Amygdala (tissue), 56 donors: ENCODE measurements at regions not wholly inside any gene's neighbourhood (a gene's known extent, or its start where the extent isn't known, plus 50 kb on each side); places are given as distances from the start of the nearest gene placed in this dataset.

ENCODE experiments used
- DNase-seq, 56 donors: peaks; one replicate each; lab custom pipeline; 2025; lab: John Stamatoyannopoulos, UW

- DNase-seq, result no peak
These were observed 347.2 kb upstream of the DCN start for GRCh38 chr12:91529829-91530228.

DNA sequence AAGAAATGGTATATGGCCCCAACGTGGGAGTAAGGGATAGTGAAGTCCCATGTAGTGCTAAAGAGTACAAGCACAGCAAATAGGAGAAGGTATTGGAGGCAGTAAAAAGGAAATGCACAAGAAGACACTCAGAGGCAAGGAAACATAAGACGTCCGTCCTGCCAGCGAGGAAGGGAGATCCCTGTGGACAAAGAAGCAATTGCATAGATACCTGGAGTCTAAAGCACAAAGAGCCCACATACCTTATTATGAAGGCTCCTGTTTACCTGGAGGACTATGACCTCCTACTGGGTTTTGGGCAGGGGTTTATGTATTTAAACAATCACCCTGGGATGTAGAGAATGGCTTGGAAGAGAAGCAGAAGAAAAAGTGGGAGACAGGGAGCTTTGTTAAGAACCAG, 341.2 kb upstream of the DCN start:
- DNase-seq, result no peak

DNA sequence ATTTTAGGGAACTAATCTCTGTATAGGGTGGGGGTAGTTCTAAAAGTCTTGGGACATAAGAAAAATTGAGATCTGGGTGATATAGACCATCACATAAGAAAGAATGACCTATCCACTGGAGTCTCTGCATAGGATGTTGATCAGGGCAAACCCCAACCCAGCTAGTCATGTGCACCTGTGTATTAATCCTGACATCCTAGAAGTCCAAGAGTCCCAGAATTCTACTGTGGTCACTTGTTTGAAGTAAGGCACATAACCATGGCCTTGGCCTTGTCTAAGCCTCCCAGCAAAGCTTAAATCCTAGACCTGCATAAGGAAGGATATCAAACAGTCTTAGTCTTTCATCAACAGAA, 334.1 kb upstream of the DCN start:
- no peak for DNase-seq

- no peak for DNase-seq
These were observed 333.5 kb upstream of the DCN start for GRCh38 chr12:91515944-91516694.

GRCh38 chr12:91513313-91513712, 330.7 kb upstream of the DCN start:
- no peak for DNase-seq

- no peak for DNase-seq
These were observed 329.3 kb upstream of the DCN start for GRCh38 chr12:91511795-91512420.

DNA sequence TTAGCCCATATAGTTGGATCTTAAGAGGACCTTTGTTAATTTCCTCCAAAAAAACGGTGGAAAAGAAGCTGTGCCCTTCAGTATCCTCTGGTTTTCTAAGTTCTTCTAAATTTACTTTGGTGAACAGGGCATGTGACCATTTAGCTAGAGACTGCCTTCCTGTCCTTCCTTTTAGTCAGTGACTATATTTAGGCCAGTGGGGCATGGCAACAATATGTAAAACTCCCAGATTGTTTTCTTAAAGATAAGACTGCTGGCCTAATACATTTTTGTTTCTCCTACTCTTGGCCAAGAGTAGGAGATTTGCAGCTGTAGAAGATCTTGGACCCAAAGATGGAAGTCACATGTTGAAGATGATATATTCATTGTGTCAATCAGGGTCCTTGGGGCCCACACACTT, 325.1 kb upstream of the DCN start:
- DNase-seq, result no peak

DNA sequence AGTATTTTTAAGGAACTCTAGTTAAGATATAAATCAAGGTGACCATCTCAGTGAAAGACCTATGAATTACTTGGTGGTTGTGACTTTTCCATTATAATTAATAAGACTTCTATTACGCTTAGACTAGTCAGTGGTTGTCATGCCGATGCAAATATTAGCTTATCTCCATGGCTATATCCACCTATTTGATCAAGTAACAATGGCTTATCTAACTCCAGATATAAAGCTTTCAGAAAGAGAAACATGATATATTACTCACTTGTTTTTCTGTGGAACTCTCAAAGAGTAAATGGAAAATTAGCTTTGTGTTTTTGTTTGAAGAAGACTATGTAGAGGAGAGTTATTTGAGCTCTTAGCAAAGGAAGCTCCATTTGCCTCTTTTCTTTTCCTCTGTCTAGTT, 323.8 kb upstream of the DCN start:
- DNase-seq, result no peak

DNA sequence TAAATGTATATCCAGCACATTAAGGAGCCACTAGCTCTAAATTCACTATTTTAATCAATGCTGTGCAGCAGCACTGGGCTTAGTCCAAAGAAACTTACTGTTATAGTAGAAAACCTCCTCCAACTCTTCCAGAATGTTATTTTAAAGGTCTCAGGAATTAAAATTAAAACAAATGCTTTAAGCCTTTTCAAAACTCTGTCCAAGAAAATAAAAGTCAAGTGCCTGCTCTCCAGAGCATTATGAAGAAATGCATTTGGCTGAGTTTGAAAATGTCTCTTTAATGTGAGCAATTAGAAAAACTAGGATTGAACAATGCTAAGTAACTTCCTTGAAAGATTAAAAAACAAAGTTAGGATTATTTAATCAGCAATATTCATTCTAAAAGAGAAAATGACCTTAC, 322.4 kb upstream of the DCN start:
- DNase-seq, result no peak

DNA sequence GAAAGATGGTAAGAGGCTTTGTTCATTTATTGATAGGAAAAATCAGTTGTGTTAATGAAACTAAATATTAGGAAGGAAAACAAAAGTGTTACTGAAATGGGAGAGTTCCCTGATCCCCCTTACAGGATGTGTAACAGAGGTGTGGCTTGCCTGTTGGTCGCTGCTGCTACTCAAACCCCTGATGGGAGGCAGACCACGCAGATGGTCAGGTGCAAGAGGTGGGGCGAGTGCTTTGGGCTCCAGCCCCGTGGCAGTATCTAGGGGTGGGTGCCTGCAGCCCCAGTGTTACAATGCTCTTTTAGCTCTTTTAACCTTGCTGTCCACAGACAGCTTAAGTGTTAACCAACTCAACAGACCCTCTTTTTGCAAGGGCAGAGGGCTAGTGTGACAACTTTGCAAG, 319.6 kb upstream of the DCN start:
- no peak for DNase-seq

DNA sequence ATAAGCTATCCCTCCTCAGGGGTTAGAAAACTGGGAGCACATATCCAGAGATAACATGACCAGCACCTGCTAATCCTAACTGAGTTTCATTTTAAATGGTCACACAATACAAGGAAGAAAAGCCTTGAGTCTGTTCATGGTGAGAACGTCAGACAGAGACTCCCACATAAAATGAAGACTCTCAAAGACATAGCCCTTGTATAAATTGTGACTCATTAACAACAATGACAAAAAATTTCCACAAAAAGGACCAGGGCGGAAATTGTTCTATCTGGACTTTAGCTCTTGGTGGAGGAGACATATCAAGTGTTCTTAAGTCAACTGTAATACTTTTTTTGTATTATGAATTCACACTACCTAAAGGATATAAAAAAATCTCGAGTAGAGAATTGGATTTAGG, 313.7 kb upstream of the DCN start:
- no peak for DNase-seq

DNA sequence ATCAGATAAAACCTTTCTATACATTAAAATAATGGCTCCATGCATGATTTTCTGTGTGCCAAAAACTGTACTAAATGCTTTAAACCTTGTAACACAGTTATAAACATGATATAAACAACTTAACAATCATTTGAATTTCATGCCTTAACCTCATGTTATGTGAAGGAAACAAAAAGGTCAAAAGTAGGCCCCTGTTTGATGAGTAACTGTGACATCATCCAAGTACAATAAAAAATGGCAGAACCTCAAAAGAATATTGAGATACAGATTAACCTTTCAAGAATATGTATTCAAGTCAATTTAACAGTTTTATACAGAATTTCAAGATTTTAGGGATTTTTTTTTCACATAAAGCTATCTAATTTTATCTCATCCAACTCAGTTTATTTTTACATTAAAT, 310.7 kb upstream of the DCN start:
- DNase-seq, result no peak

DNA sequence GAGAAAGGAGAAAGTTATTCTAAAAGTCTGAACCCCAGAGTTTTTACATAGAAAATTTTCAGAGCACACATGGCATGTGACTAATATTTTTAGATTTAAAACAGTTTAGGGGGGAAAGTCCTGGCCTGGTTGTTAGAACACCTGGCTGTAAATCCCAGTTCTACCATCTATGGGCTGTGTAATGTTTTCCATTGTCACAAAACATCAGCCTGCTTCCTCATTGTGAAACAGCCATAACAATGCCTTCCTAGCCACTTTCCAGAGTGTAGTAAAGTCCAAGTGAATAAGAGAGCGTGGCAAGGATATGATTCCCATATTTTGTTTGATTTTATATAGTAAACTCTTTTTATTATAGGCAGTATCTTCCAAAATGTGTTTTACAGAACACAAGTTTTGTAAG, 310.0 kb upstream of the DCN start:
- DNase-seq, result no peak

- DNase-seq, result no peak
These were observed 308.2 kb upstream of the DCN start for GRCh38 chr12:91490667-91491311.

- DNase-seq, result no peak
These were observed 300.9 kb upstream of the DCN start for GRCh38 chr12:91483471-91483985.

DNA sequence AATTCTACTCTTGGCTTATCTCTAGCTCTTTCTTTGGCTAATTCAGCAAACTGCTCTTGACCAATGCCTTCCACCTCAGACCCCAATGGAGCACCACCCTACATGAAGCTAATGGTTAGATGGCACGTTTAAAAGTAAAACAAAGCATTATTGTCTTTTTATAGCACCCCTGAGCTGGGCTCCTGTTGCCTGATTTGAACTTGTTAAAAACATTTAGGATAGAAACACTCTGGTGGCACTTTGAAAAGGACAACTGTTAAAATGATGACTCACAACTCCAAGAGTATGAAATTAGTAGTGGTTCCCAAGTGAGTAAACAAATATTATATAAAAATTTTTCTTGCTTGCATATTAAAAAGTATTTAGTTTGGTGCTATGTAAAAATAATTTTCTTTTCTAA, 299.6 kb upstream of the DCN start:
- no peak for DNase-seq

DNA sequence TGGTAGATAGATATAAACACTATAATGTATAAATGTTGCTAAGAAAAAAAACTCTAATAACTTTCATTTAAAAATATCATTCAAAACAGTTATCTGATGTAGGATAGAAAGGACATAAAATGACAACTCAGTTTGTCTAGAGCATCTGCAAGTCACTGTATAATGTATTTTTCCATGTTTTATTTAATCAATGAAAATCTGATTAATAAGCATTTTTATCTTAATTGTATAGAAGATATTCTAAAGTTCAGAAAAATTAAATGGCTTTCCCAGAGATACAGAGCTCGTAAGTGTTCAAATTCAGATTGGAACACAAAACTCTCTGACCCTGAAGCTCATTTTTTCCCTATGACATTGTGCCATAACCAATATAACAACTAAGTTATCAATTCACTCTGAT, 295.9 kb upstream of the DCN start:
- DNase-seq, result no peak

DNA sequence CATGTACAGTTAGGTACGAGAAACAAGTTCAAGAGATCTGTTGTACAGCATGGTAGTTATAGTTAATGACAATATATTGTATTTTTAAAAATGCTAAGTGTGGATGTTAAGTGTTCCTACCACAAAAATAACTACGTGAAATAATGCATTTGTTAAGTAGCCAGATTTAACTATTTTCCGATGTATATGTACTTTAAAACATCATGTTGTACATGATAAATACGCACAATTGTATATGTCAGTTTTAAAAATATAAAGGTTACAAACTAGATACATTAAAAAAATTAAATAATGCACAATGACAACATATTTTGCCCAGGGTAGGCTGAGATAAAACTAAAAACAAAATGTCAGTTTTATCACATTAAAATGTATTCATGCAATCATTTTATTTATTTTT, 285.1 kb upstream of the DCN start:
- DNase-seq, result no peak

DNA sequence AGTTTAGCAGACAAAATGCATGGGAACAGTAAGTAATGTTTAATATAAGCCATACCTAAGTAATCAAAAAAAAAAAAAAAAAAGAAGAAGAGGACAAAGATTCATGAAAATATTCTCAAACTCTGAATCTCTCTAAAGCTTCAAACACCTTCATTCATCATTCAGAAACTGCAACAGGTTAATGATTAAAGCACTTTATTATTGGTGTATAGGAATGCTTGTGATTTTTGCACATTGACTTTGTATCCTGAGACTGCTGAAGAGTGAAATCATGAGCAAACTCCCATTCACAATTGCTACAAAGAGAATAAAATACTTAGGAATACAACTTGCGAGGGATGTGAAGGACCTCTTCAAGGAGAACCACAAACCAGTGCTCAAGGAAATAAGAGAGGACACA, 278.4 kb upstream of the DCN start:
- no peak for DNase-seq

GRCh38 chr12:91460469-91460868, 277.9 kb upstream of the DCN start:
- DNase-seq, result no peak

GRCh38 chr12:91455321-91455720, 272.7 kb upstream of the DCN start:
- no peak for DNase-seq

- DNase-seq, result no peak
These were observed 271.6 kb upstream of the DCN start for GRCh38 chr12:91454179-91454578.
